ENCODE measurements at regions not wholly inside any gene's neighbourhood (a gene's known extent, or its start where the extent isn't known, plus 50 kb on each side); places are given as distances from the start of the nearest gene placed in this dataset.

DNA sequence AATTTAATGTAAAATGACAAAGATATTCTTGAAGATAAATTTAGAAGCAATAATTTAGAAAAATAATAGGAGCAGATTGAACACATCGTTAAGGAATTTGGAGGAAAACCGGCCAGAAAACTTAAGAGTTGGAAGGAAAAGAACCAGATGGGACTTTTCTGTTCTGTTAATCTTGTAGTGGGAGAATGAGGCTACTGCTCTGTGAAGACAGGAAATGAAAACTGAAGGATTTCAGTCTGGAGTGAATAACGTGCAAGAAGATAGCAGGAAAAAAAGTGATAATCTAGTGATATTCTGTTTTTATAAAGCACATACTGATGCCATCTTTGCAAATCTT is 74.2 kb downstream of the DPPA2 start:
- Histone ChIP-seq H3K4me2 (no peak overlapping the region), H3K36me3 (ENCODE audit: low read depth) (no peaks in the 10 kb centered on the region), H2AFZ (no peak overlapping the region), H3K9me2 (ENCODE audit: insufficient read depth) (no peaks in the 10 kb centered on the region), H3F3A (ENCODE audit: insufficient read depth, low read depth) (no peaks in the 10 kb centered on the region), H3K27ac (no peak overlapping the region), H3K9me3 (ENCODE audit: insufficient read depth, low read depth) (no peaks in the 10 kb centered on the region), H3K79me2 (ENCODE audit: low read depth) (no peaks in the 10 kb centered on the region), H3K4me3 (no peak overlapping the region), H4K20me1 (ENCODE audit: insufficient read depth) (no peaks in the 10 kb centered on the region), H3K4me1 (replicated peaks; ENCODE audit: insufficient read depth) (no peaks in the 10 kb centered on the region), H3K27me3 (ENCODE audit: insufficient read depth, low read depth) (no peaks in the 10 kb centered on the region)
- TF ChIP-seq CTCF (conservative IDR thresholded peaks at IDR 0.05) (no peak), EZH2 (IDR thresholded peaks at IDR 0.05; ENCODE audit: low read depth) (no peak)
- ChIA-PET CTCF (no interaction called here), POLR2A (ENCODE audit: unreplicated experiment) (no interaction called here)
- no TSS peak for BruUV-seq (replicated peaks)
- no peak for DNase-seq
- intact Hi-C loops (cut with micrococcal nuclease; ENCODE audit: unreplicated experiment) = no loop called here
